NCI-H774 (cell line): ENCODE measurements at regions not wholly inside any gene's neighbourhood (a gene's known extent, or its start where the extent isn't known, plus 50 kb on each side); places are given as distances from the start of the nearest gene placed in this dataset.

Experiments used
- DNase-seq: peaks from one replicate; lab custom pipeline; 2025; lab: John Stamatoyannopoulos, UW

GRCh38 chr5:32504329-32504988 is 59.9 kb upstream of the ZFR start:
- no peak for DNase-seq

- no peak for DNase-seq
These were observed 58.7 kb upstream of the ZFR start for GRCh38 chr5:32503261-32503660.

GRCh38 chr5:32501071-32502002 is 56.8 kb upstream of the ZFR start:
- no peak for DNase-seq

GRCh38 chr5:32500181-32500580 is 55.6 kb upstream of the ZFR start:
- no peak for DNase-seq

GRCh38 chr5:32499261-32499660 is 54.7 kb upstream of the ZFR start:
- no peak for DNase-seq

- no peak for DNase-seq
These were observed 53.9 kb upstream of the ZFR start for GRCh38 chr5:32498484-32498883.

- DNase-seq, result no peak
These were observed 51.6 kb upstream of the ZFR start for GRCh38 chr5:32496104-32496503.

- DNase-seq, result no peak
These were observed 50.3 kb upstream of the ZFR start for GRCh38 chr5:32494827-32495226.
